ENCODE measurements at regions not wholly inside any gene's neighbourhood (a gene's known extent, or its start where the extent isn't known, plus 50 kb on each side); places are given as distances from the start of the nearest gene placed in this dataset.

GRCh38 chr17:73938706-73939105 lies 264.8 kb upstream of the RPL38 start:
- TF ChIP-seq POLR2AphosphoS5 (IDR thresholded peaks at IDR 0.05; ENCODE audit: borderline replicate concordance, low read depth, low read length), result no peak
- TF ChIP-seq EZH2 (IDR thresholded peaks at IDR 0.05), result no peak

Measured in SK-N-MC (cell line).